Chondrocyte (in vitro differentiated cells): ENCODE measurements at regions not wholly inside any gene's neighbourhood (a gene's known extent, or its start where the extent isn't known, plus 50 kb on each side); places are given as distances from the start of the nearest gene placed in this dataset.

ENCODE experiments used
- DNase-seq: peaks from one replicate; pipeline ENCODE4 v3.0.0; 2021; ENCODE audit warnings: mixed read lengths, low spot score
- H3K27ac Mint-ChIP-seq: one replicate; pipeline ENCODE4 v1.8.0; 2021; ENCODE audit warnings: mild to moderate bottlenecking, moderate library complexity, mixed read lengths; ENCODE audit not compliant: unreplicated experiment
- H3K27me3 Mint-ChIP-seq: 2 replicates; pipeline ENCODE4 v1.8.0; 2021; ENCODE audit warnings: low read depth, mixed read lengths
- H3K36me3 Mint-ChIP-seq: 2 replicates; pipeline ENCODE4 v1.8.0; 2021; ENCODE audit warnings: low read depth, mixed read lengths
- H3K4me1 Mint-ChIP-seq: 2 replicates; pipeline ENCODE4 v1.8.0; 2021; ENCODE audit warnings: low read depth, mild to moderate bottlenecking, mixed read lengths
- H3K4me3 Mint-ChIP-seq: one replicate; pipeline ENCODE4 v1.8.0; 2021; ENCODE audit warnings: mild to moderate bottlenecking, moderate library complexity, mixed read lengths; ENCODE audit not compliant: unreplicated experiment
- H3K9me3 Mint-ChIP-seq: 2 replicates; pipeline ENCODE4 v1.8.0; 2021; ENCODE audit warnings: low read depth, mixed read lengths
- TF ChIP-seq, protein P1 (sequence below): fragments of 200-600 bp; sonication (generic); IDR thresholded peaks from 2 replicates; pipeline ENCODE4 v1.5.0; 2021; ENCODE audit warnings: antibody characterized with exemption, mild to moderate bottlenecking, moderate library complexity

DNA sequence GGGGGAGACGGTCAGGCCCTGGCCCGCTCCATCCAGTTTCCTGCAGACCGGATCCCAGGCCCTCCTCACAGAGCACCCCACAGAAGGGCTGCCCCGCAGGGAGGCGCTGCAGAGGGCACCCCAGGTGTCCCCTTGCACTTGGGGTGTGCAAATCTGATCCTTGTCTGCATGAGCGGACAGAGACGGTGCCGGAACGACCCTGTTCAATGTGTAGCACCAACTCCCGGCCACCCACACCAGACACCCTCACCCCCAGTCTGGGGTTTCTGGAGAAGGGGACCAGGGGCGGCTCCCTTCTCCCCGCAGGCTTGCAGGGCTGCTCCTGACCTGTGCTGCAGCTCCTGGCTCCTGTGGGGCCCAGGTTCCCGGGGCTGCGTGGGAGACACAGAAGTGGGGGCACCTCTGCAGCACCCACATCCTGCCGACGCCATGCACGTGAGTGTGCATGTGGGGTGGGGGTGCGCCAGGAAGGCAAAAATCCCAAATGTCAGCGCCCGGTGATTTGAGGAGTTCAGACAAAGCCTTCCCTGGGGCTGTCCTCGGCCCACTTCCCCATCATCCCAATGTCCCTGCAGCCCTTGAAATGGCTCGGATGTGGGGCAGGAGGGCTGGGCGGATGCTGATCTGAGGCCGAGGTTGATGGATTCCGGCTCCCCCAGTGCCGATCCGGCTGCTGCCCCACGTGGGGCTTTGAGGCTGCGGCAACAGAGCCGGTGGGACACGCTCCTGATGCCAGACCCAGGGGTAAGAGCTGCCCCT is 85.3 kb upstream of the BHLHE23 start:
- H3K9me3 Mint-ChIP-seq: no peaks in the 10 kb centered on the region
- no peaks in the 10 kb centered on the region for H3K36me3 Mint-ChIP-seq
- TF ChIP-seq, protein P1, sequence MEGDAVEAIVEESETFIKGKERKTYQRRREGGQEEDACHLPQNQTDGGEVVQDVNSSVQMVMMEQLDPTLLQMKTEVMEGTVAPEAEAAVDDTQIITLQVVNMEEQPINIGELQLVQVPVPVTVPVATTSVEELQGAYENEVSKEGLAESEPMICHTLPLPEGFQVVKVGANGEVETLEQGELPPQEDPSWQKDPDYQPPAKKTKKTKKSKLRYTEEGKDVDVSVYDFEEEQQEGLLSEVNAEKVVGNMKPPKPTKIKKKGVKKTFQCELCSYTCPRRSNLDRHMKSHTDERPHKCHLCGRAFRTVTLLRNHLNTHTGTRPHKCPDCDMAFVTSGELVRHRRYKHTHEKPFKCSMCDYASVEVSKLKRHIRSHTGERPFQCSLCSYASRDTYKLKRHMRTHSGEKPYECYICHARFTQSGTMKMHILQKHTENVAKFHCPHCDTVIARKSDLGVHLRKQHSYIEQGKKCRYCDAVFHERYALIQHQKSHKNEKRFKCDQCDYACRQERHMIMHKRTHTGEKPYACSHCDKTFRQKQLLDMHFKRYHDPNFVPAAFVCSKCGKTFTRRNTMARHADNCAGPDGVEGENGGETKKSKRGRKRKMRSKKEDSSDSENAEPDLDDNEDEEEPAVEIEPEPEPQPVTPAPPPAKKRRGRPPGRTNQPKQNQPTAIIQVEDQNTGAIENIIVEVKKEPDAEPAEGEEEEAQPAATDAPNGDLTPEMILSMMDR: no peak
- H3K4me1 Mint-ChIP-seq: no peaks in the 10 kb centered on the region
- H3K27ac Mint-ChIP-seq: no peak overlapping the region
- H3K27me3 Mint-ChIP-seq: peaks cover 46% of the 10 kb centered on the region
- H3K4me3 Mint-ChIP-seq: no peak overlapping the region
- peak; percentile 82 for DNase-seq

DNA sequence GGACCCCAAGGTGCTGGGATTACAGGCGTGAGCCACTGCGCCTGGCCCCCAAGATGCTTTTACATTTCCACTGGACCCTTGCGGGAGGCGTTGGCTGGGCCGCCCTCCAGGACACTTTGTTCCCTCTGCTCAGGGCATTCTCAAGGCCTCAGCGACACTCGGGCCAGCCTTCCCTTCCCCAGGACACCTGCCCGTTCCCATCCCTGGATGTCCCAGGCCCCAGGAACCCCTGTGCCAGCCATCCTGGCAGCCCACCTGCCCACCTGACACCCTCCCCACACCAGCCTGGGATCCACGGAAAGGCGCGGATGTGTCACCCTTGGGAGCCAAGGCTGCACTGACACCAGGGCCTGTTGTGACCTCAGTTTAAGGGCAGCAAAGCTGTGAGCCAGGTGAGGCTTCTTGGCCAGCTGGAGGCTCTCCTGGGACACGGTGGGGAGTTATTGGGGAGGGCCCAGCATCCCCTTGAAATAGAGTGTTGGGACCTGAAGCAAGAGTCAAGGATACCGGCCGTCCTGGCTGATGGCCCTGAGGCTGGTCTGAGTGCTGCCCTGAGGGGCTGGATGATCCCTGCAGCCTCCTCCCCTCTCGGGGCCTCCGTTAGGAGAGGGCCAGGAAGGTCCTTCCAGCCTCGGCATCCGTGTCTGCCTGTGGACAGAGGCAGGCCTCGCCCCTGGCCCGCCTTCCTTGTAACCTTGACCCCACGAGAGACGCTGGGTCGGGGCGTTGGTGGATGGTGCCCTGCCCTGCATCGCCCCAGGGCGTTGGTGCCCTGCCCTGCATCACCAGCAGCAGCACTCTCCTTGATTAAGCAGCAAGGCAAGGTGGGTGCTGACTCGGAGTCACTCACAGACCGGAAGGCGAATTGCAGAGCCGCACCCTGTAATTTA is 84.2 kb upstream of the BHLHE23 start:
- Mint-ChIP-seq H3K27ac (no peak overlapping the region), H3K9me3 (no peaks in the 10 kb centered on the region), H3K27me3 (peaks cover 52% of the 10 kb centered on the region), H3K4me1 (no peaks in the 10 kb centered on the region), H3K4me3 (no peak overlapping the region), H3K36me3 (no peaks in the 10 kb centered on the region)
- TF ChIP-seq, protein P1: no peak
- peak; percentile 75 for DNase-seq

DNA sequence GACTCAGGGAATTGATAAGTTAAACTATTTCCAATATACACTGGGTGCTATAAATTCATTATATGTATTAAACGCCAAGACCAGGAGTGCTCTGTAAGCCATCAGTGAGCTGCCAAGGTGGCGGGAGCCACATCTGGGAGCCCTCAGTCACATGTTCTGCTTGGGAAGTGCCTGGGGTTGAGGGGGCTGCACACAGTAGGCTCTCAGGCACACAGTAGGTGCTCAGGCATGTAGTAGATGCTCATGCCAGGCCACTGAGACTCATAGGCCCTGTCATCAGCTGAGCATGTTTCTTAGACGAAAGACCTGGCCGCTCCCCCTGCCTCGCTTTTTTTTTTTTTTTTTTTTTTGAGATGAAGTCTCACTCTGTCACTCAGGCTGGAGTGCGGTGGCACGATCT is 83.3 kb upstream of the BHLHE23 start:
- no peak overlapping the region for H3K27ac Mint-ChIP-seq
- TF ChIP-seq, protein P1: no peak
- H3K4me1 Mint-ChIP-seq: no peaks in the 10 kb centered on the region
- no peaks in the 10 kb centered on the region for H3K36me3 Mint-ChIP-seq
- no peak overlapping the region for H3K4me3 Mint-ChIP-seq
- peaks cover 50% of the 10 kb centered on the region for H3K27me3 Mint-ChIP-seq
- DNase-seq: peak; percentile 26
- H3K9me3 Mint-ChIP-seq: no peaks in the 10 kb centered on the region

DNA sequence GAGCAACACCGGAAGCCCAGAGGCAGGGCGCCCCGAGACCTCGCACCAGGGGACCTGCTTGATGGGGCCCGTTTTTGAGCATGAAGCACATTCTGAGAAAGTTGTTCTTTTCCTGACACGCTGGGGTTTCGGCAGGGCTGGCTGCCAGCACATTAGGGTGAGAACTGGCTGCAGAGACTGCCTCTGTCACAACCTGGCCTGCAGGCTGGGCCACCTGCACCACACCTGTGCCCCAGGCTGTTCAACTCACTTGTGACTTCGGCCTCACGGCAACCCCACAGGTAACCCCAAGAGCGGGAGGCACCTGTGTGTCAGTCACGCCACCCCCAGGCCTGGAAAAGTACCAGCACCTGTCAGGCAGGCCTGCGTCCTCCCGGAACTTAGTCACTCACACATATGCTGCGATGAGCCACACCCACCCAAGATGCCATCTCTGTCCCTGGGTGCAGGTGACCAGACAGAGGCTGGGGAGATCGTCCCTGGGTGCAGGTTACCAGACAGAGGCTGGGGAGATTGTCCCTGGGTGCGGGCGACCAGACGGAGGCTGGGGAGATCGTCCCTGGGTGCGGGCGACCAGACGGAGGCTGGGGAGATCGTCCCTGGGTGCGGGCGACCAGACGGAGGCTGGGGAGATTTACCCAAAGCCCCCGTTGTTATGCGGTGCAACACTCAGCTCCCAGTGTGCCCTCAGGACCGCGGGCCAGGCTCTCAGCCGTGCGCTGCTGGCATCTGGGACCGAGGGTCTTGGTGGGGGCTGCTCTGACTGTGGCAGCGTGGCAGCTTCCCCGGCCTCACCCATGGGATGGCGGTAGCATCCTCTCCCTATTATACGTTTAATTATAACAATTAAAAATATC is 82.5 kb upstream of the BHLHE23 start:
- Mint-ChIP-seq H3K4me3 (no peak overlapping the region), H3K9me3 (no peaks in the 10 kb centered on the region), H3K4me1 (no peaks in the 10 kb centered on the region), H3K27ac (no peak overlapping the region), H3K27me3 (peaks cover 47% of the 10 kb centered on the region), H3K36me3 (no peaks in the 10 kb centered on the region)
- peak; percentile 90 for DNase-seq
- TF ChIP-seq, protein P1: no peak
